OCI-LY7 (cell line): ENCODE measurements at regions not wholly inside any gene's neighbourhood (a gene's known extent, or its start where the extent isn't known, plus 50 kb on each side); places are given as distances from the start of the nearest gene placed in this dataset.

Experiments used
- BruUV-seq: library from RNA; stranded (reverse); fragments of 400-500 nt; replicated peaks from 2 replicates; lab custom pipeline; 2021; lab: Mats Ljungman, UMichigan
- CTCF ChIA-PET: fragments of 300-600 bp; sonication (Branson Sonifier 250); formaldehyde crosslinking; loops from one replicate; lab custom pipeline; 2022; ENCODE audit warnings: antibody characterized with exemption; ENCODE audit not compliant: unreplicated experiment; lab: Charles Lee
- POLR2A ChIA-PET: fragments of 300-600 bp; sonication (Branson Sonifier 250); formaldehyde crosslinking; loops from one replicate; lab custom pipeline; 2022; ENCODE audit warnings: antibody characterized with exemption; lab: Charles Lee
- DNase-seq: peaks from one replicate; pipeline ENCODE4 v3.0.0-alpha.2; 2015; ENCODE audit warnings: low spot score
- H2AFZ ChIP-seq: fragments of 200-600 bp; sonication (generic), shearing (Covaris generic); 2 replicates; pipeline ENCODE4 v1.6.1; 2014; ENCODE audit warnings: mild to moderate bottlenecking, antibody characterized with exemption, low read length, moderate library complexity
- H3K27ac ChIP-seq: fragments of 200-600 bp; sonication (generic); 2 replicates; pipeline ENCODE4 v1.5.1; 2014; ENCODE audit warnings: mixed run types, low read depth, mild to moderate bottlenecking, moderate library complexity, low read length, inconsistent platforms; ENCODE audit not compliant: poor library complexity, severe bottlenecking
- H3K36me3 ChIP-seq: fragments of 200-600 bp; sonication (generic); 2 replicates; pipeline ENCODE4 v1.6.1; 2014; ENCODE audit warnings: mild to moderate bottlenecking, antibody characterized with exemption, low read length, moderate library complexity, mixed read lengths; ENCODE audit not compliant: insufficient read depth
- H3K4me1 ChIP-seq: fragments of 200-600 bp; sonication (generic); 2 replicates; pipeline ENCODE4 v1.5.1; 2014; ENCODE audit warnings: mild to moderate bottlenecking, low read length; ENCODE audit not compliant: insufficient read depth, poor library complexity, severe bottlenecking
- H3K4me2 ChIP-seq: fragments of 200-600 bp; sonication (generic); 2 replicates; pipeline ENCODE4 v1.6.1; 2014; ENCODE audit warnings: mild to moderate bottlenecking, low read length
- H3K4me3 ChIP-seq: fragments of 200-600 bp; sonication (generic); 2 replicates; pipeline ENCODE4 v1.5.1; 2014; ENCODE audit warnings: mild to moderate bottlenecking, low read depth, low read length; ENCODE audit not compliant: poor library complexity, severe bottlenecking
- H3K79me2 ChIP-seq: fragments of 200-600 bp; sonication (generic); 2 replicates; pipeline ENCODE4 v1.6.1; 2016; ENCODE audit warnings: low read depth, mild to moderate bottlenecking, low read length, moderate library complexity, mixed read lengths; ENCODE audit not compliant: insufficient read depth
- H3K9me2 ChIP-seq: fragments of 200-600 bp; sonication (generic); 2 replicates; pipeline ENCODE4 v1.6.1; 2016; ENCODE audit warnings: mild to moderate bottlenecking, low read length, mixed read lengths; ENCODE audit not compliant: insufficient read depth
- H3K9me3 ChIP-seq: fragments of 200-600 bp; sonication (generic); 2 replicates; pipeline ENCODE4 v1.6.1; 2014; ENCODE audit warnings: mild to moderate bottlenecking, mixed run types, low read length, mixed read lengths
- H4K20me1 ChIP-seq: fragments of 200-600 bp; sonication (generic); 2 replicates; pipeline ENCODE4 v1.6.1; 2014; ENCODE audit warnings: mild to moderate bottlenecking, antibody characterized with exemption, low read length, moderate library complexity, mixed read lengths; ENCODE audit not compliant: insufficient read depth
- EZH2phosphoT487 ChIP-seq: fragments of 200-600 bp; sonication (generic); IDR thresholded peaks from 2 replicates; pipeline ENCODE4 v1.6.1; 2018; ENCODE audit warnings: low read depth, borderline replicate concordance, mild to moderate bottlenecking, mixed run types, antibody characterized with exemption, low read length, moderate library complexity, mixed read lengths
- intact Hi-C: fragments of 100-400 bp; cut with micrococcal nuclease; formaldehyde crosslinking; loops from one replicate; pipeline ENCODE4 v1.10.0; 2022; ENCODE audit not compliant: unreplicated experiment
- TF ChIP-seq, protein P1 (sequence below): fragments of 200-600 bp; sonication (generic); conservative IDR thresholded peaks from 2 replicates; pipeline ENCODE4 v1.5.1; 2014; ENCODE audit warnings: mild to moderate bottlenecking, antibody characterized with exemption, low read length, moderate library complexity, mixed read lengths

DNA sequence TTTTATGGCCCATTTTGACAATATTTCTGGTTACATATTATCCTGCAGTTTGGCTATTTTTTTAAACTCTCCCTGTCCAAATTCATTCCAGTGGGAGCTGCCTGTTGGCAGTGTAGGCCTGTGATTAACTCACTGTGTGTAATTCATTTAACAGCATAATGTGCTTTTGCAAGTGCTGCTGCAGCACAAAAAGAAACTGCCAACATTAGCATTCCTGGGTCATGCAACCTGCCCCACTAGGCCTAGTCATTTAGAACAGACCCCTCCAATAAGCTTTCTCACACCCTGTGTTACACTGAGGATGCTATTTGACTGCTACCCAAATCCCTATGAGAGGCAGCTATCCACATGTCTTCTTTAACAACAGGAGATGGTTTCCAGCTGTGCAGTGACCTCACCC is 251.2 kb upstream of the UBE2E2 start:
- H3K27ac ChIP-seq: no peak overlapping the region
- no peak for DNase-seq
- no peaks in the 10 kb centered on the region for H3K4me1 ChIP-seq
- H3K9me2 ChIP-seq: no peaks in the 10 kb centered on the region
- TF ChIP-seq EZH2phosphoT487: no peak
- TF ChIP-seq, protein P1, sequence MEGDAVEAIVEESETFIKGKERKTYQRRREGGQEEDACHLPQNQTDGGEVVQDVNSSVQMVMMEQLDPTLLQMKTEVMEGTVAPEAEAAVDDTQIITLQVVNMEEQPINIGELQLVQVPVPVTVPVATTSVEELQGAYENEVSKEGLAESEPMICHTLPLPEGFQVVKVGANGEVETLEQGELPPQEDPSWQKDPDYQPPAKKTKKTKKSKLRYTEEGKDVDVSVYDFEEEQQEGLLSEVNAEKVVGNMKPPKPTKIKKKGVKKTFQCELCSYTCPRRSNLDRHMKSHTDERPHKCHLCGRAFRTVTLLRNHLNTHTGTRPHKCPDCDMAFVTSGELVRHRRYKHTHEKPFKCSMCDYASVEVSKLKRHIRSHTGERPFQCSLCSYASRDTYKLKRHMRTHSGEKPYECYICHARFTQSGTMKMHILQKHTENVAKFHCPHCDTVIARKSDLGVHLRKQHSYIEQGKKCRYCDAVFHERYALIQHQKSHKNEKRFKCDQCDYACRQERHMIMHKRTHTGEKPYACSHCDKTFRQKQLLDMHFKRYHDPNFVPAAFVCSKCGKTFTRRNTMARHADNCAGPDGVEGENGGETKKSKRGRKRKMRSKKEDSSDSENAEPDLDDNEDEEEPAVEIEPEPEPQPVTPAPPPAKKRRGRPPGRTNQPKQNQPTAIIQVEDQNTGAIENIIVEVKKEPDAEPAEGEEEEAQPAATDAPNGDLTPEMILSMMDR: no peak
- no peak overlapping the region for H3K4me3 ChIP-seq
- intact Hi-C loops: no loop called here
- POLR2A ChIA-PET: interaction anchor here (0.7 to 0.9 kb wide), 2 partner anchors 62 to 642 kb away, joined by 3 read pairs; no protein-coding TSS in a partner anchor
- BruUV-seq: no TSS peak
- H4K20me1 ChIP-seq: no peaks in the 10 kb centered on the region
- CTCF ChIA-PET: no interaction called here
- H3K36me3 ChIP-seq: no peaks in the 10 kb centered on the region
- no peak overlapping the region for H2AFZ ChIP-seq
- no peaks in the 10 kb centered on the region for H3K79me2 ChIP-seq
- H3K9me3 ChIP-seq: no peaks in the 10 kb centered on the region
- no peak overlapping the region for H3K4me2 ChIP-seq

DNA sequence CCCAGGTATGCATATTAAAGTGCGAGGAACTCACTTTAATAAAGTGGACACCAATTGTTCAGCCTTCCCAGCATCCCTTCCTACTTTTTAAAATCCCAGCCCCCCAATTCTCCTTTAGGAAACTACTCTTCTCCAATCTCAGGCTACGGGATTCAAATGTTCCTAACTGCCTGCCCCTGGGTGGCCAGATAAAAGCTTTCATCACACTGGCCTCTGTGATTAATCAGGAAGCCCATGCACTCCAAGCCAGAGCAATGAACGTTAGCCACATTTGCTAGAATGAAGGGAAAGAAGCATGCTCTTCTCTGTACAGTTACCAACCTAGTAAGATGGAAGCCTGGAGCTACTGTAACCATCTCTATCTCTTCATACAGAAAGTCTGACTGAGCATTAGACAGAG is 250.3 kb upstream of the UBE2E2 start:
- no peak for DNase-seq
- Histone ChIP-seq H3K27ac (no peak overlapping the region), H3K9me3 (no peaks in the 10 kb centered on the region), H3K9me2 (no peaks in the 10 kb centered on the region), H3K36me3 (no peaks in the 10 kb centered on the region), H3K4me3 (no peak overlapping the region), H3K79me2 (no peaks in the 10 kb centered on the region), H3K4me2 (no peak overlapping the region), H4K20me1 (no peaks in the 10 kb centered on the region), H2AFZ (no peak overlapping the region), H3K4me1 (no peaks in the 10 kb centered on the region)
- intact Hi-C loops: no loop called here
- ChIA-PET CTCF (no interaction called here), POLR2A (interaction anchor here (0.7 kb wide), 1 partner anchor 641 kb away, joined by 3 read pairs; no protein-coding TSS in a partner anchor)
- no TSS peak for BruUV-seq
- TF ChIP-seq, protein P1: no peak
- TF ChIP-seq EZH2phosphoT487: no peak

DNA sequence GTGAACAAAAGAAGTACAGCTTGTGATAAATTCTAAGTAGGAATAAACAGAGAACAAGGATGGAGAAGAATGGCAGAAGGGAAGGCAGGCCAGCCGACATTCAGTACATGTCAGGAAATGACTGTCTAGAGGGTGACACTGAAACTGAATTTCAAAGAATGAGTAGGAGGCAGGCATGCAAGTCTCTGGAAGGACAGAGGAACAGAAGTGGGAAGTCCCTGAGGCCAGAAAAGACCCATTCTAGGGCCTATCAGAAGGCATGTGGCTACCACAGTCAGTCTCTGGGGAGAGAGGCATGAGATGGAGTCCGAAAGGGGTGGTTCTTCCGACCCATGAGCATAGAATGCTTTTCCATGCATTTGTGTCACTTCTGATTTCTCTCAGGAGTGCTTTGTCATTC is 243.5 kb upstream of the UBE2E2 start:
- Histone ChIP-seq H3K36me3 (no peaks in the 10 kb centered on the region), H3K9me2 (no peaks in the 10 kb centered on the region), H4K20me1 (no peaks in the 10 kb centered on the region), H3K4me1 (no peaks in the 10 kb centered on the region), H3K9me3 (no peaks in the 10 kb centered on the region), H3K4me3 (no peak overlapping the region), H3K27ac (no peak overlapping the region), H2AFZ (no peak overlapping the region), H3K79me2 (no peaks in the 10 kb centered on the region), H3K4me2 (no peak overlapping the region)
- TF ChIP-seq, protein P1: no peak
- TF ChIP-seq EZH2phosphoT487: no peak
- DNase-seq: no peak
- intact Hi-C loops: no loop called here
- ChIA-PET CTCF (no interaction called here), POLR2A (no interaction called here)
- no TSS peak for BruUV-seq
